Loucy (cell line): ENCODE measurements at regions not wholly inside any gene's neighbourhood (a gene's known extent, or its start where the extent isn't known, plus 50 kb on each side); places are given as distances from the start of the nearest gene placed in this dataset.

ENCODE experiments used
- H2AFZ ChIP-seq: fragments of 200-600 bp; sonication (generic); 2 replicates; pipeline ENCODE4 v1.6.0; 2016; ENCODE audit warnings: antibody characterized with exemption, mild to moderate bottlenecking, low read length, moderate library complexity
- H3F3A ChIP-seq: fragments of 200-600 bp; 2 replicates; pipeline ENCODE4 v1.6.0; 2016; ENCODE audit warnings: antibody characterized with exemption, low read depth, mild to moderate bottlenecking
- H3K27me3 ChIP-seq: fragments of 200-600 bp; sonication (generic); 2 replicates; pipeline ENCODE4 v1.6.1; 2014; ENCODE audit warnings: low read length, mild to moderate bottlenecking; ENCODE audit not compliant: insufficient read depth, poor library complexity, severe bottlenecking
- H3K36me3 ChIP-seq: fragments of 200-600 bp; sonication (generic); 2 replicates; pipeline ENCODE4 v1.6.1; 2016; ENCODE audit warnings: low read length; ENCODE audit not compliant: insufficient read depth
- H3K4me1 ChIP-seq: fragments of 200-600 bp; sonication (generic); 2 replicates; pipeline ENCODE4 v1.5.1; 2014; ENCODE audit warnings: low read length, mild to moderate bottlenecking; ENCODE audit not compliant: insufficient read depth, poor library complexity, severe bottlenecking
- H3K4me2 ChIP-seq: fragments of 200-600 bp; sonication (generic); 2 replicates; pipeline ENCODE4 v1.6.0; 2014; ENCODE audit warnings: antibody characterized with exemption, low read length, low read depth, mild to moderate bottlenecking; ENCODE audit not compliant: poor library complexity, severe bottlenecking
- H3K4me3 ChIP-seq: fragments of 200-600 bp; sonication (generic); 2 replicates; pipeline ENCODE4 v1.5.1; 2014; ENCODE audit warnings: low read length, mild to moderate bottlenecking, mixed read lengths; ENCODE audit not compliant: poor library complexity, severe bottlenecking
- H3K79me2 ChIP-seq: fragments of 200-600 bp; sonication (generic); 2 replicates; pipeline ENCODE4 v1.6.1; 2014; ENCODE audit warnings: low read length; ENCODE audit not compliant: insufficient read depth
- H3K9ac ChIP-seq: fragments of 200-600 bp; sonication (generic); 2 replicates; pipeline ENCODE4 v1.6.0; 2014; ENCODE audit warnings: mild to moderate bottlenecking, low read depth, low read length, moderate library complexity; ENCODE audit not compliant: poor library complexity, severe bottlenecking
- H3K9me2 ChIP-seq: fragments of 200-600 bp; sonication (generic); replicated peaks from 2 replicates; pipeline ENCODE4 v1.6.1; 2016; ENCODE audit warnings: low read depth, low read length, mixed read lengths
- H3K9me3 ChIP-seq: fragments of 200-600 bp; sonication (generic); 2 replicates; pipeline ENCODE4 v1.6.1; 2014; ENCODE audit warnings: mild to moderate bottlenecking, antibody characterized with exemption, low read length, low read depth; ENCODE audit not compliant: insufficient read depth
- H4K20me1 ChIP-seq: fragments of 200-600 bp; sonication (generic); 2 replicates; pipeline ENCODE4 v1.6.0; 2014; ENCODE audit warnings: antibody characterized with exemption, low read length, mild to moderate bottlenecking; ENCODE audit not compliant: insufficient read depth, poor library complexity, severe bottlenecking
- EZH2phosphoT487 ChIP-seq: fragments of 200-600 bp; IDR thresholded peaks from 2 replicates; pipeline ENCODE4 v1.6.1; 2018; ENCODE audit warnings: antibody characterized with exemption, mild to moderate bottlenecking, moderate library complexity, borderline replicate concordance
- TF ChIP-seq, protein P1 (sequence below): fragments of 200-600 bp; sonication (generic); conservative IDR thresholded peaks from 2 replicates; pipeline ENCODE4 v1.5.1; 2014; ENCODE audit warnings: mild to moderate bottlenecking, antibody characterized with exemption, low read length

DNA sequence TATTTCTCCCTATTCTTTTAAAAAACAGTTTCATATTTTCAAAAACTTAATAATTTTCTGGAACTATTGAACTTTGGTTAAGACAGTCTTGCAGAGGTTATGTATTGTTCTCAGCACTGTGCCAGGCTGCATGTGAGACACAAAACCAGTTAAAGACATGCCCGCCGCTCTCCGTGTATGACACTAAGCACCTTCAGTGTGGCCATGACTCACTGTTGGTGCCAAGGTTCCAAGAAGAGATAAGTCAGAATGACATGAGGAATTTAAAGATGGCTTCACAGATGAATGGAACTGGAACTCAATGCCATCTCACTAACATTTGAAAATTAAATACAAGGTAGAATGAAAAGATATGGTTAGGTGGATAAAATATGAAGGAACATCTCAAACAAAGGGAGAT is 525.5 kb upstream of the ZFP42 start:
- H3K36me3 ChIP-seq, result no peaks in the 10 kb centered on the region
- no peak for TF ChIP-seq EZH2phosphoT487
- TF ChIP-seq, protein P1, sequence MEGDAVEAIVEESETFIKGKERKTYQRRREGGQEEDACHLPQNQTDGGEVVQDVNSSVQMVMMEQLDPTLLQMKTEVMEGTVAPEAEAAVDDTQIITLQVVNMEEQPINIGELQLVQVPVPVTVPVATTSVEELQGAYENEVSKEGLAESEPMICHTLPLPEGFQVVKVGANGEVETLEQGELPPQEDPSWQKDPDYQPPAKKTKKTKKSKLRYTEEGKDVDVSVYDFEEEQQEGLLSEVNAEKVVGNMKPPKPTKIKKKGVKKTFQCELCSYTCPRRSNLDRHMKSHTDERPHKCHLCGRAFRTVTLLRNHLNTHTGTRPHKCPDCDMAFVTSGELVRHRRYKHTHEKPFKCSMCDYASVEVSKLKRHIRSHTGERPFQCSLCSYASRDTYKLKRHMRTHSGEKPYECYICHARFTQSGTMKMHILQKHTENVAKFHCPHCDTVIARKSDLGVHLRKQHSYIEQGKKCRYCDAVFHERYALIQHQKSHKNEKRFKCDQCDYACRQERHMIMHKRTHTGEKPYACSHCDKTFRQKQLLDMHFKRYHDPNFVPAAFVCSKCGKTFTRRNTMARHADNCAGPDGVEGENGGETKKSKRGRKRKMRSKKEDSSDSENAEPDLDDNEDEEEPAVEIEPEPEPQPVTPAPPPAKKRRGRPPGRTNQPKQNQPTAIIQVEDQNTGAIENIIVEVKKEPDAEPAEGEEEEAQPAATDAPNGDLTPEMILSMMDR, result no peak
- no peaks in the 10 kb centered on the region for H3K4me1 ChIP-seq
- no peaks in the 10 kb centered on the region for H3K27me3 ChIP-seq
- H3F3A ChIP-seq, result no peaks in the 10 kb centered on the region
- H2AFZ ChIP-seq, result no peak overlapping the region
- H3K79me2 ChIP-seq, result no peaks in the 10 kb centered on the region
- H3K9me3 ChIP-seq, result no peaks in the 10 kb centered on the region; the same call in 1 of the 2 replicates
- H3K4me2 ChIP-seq, result no peak overlapping the region
- H4K20me1 ChIP-seq, result no peaks in the 10 kb centered on the region
- H3K9ac ChIP-seq, result no peak overlapping the region
- no peak overlapping the region for H3K4me3 ChIP-seq
- no peaks in the 10 kb centered on the region for H3K9me2 ChIP-seq

DNA sequence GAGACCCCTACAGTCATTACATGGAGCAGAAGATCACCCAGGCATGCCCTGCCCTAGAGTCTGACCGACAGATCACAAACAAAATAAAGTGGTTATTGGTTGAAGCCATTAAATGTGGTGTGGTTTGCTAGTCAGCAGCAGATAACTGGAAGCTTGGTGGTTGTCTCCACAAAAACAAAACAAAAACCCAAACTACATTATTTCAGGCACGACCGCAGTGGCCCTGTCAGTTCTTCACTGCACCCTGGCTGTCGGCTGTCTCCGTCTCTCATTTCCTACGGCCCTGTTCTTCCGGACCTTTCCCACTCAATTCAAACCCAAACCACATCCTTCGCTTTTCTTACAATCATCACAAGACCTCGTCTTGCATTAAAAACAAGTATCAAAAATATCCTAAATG is 521.3 kb upstream of the ZFP42 start:
- Histone ChIP-seq H3K36me3 (no peaks in the 10 kb centered on the region), H3K9me3 (no peaks in the 10 kb centered on the region; the same call in 1 of the 2 replicates), H3K4me1 (no peaks in the 10 kb centered on the region), H4K20me1 (no peaks in the 10 kb centered on the region), H3F3A (no peaks in the 10 kb centered on the region), H3K27me3 (no peaks in the 10 kb centered on the region), H3K4me2 (no peak overlapping the region), H3K79me2 (no peaks in the 10 kb centered on the region), H3K9me2 (no peaks in the 10 kb centered on the region), H3K4me3 (no peak overlapping the region), H3K9ac (no peak overlapping the region), H2AFZ (no peak overlapping the region)
- TF ChIP-seq, protein P1, result no peak
- TF ChIP-seq EZH2phosphoT487, result no peak

GRCh38 chr4:187475901-187476300 is 519.7 kb upstream of the ZFP42 start:
- Histone ChIP-seq H2AFZ (no peak overlapping the region), H3K4me3 (no peak overlapping the region), H3K36me3 (no peaks in the 10 kb centered on the region), H3K79me2 (no peaks in the 10 kb centered on the region), H3K9me3 (no peaks in the 10 kb centered on the region; the same call in 1 of the 2 replicates), H4K20me1 (no peaks in the 10 kb centered on the region), H3F3A (no peaks in the 10 kb centered on the region), H3K27me3 (no peaks in the 10 kb centered on the region), H3K9me2 (no peaks in the 10 kb centered on the region), H3K9ac (no peak overlapping the region), H3K4me1 (no peaks in the 10 kb centered on the region), H3K4me2 (no peak overlapping the region)
- TF ChIP-seq EZH2phosphoT487, result no peak
- TF ChIP-seq, protein P1, result no peak
